HCT116 (cell line): ENCODE measurements at regions not wholly inside any gene's neighbourhood (a gene's known extent, or its start where the extent isn't known, plus 50 kb on each side); places are given as distances from the start of the nearest gene placed in this dataset.

Experiments used
- ATF3 ChIP-seq: IDR thresholded peaks from 2 replicates; pipeline ENCODE4 v1.6.1; 2012
- CBX3 ChIP-seq: IDR thresholded peaks from 2 replicates; pipeline ENCODE4 v1.6.1; 2012; ENCODE audit warnings: low read depth
- CTCF ChIP-seq, 3 experiments: fragments of 200-600 bp in 1 of 3; sonication (generic) in 1 of 3; IDR thresholded peaks in 2 of 3; conservative IDR thresholded peaks in 1 of 3; 2 replicates each; pipeline ENCODE4 v1.5.1; 2012 to 2017; ENCODE audit warnings: low read depth in 2 of 3, low read length in 2 of 3, antibody characterized with exemption in 1 of 3, borderline replicate concordance in 1 of 3, control low read depth in 1 of 3, mild to moderate bottlenecking in 1 of 3, mixed read lengths in 1 of 3, mixed run types in 1 of 3, moderate library complexity in 1 of 3; ENCODE audit not compliant: insufficient read depth in 1 of 3
- ELF1 ChIP-seq: IDR thresholded peaks from 2 replicates; pipeline ENCODE4 v1.6.1; 2012; ENCODE audit warnings: low read depth, borderline replicate concordance
- EZH2 ChIP-seq: fragments of 200-600 bp; sonication (generic); IDR thresholded peaks from 2 replicates; pipeline ENCODE4 v1.6.1; 2017; ENCODE audit warnings: antibody characterized with exemption, mixed run types
- EZH2phosphoT487 ChIP-seq: fragments of 200-600 bp; IDR thresholded peaks from 2 replicates; pipeline ENCODE4 v1.6.1; 2018; ENCODE audit warnings: antibody characterized with exemption, borderline replicate concordance
- JUND ChIP-seq: IDR thresholded peaks from 2 replicates; pipeline ENCODE4 v1.6.1; 2012
- POLR2A ChIP-seq: IDR thresholded peaks from 2 replicates; pipeline ENCODE4 v1.7.0; 2011; ENCODE audit warnings: borderline replicate concordance; ENCODE audit not compliant: insufficient read depth, insufficient read length; ENCODE audit errors: extremely low read depth
- POLR2AphosphoS5 ChIP-seq: IDR thresholded peaks from 2 replicates; pipeline ENCODE4 v1.6.1; 2011; ENCODE audit warnings: mild to moderate bottlenecking, low read depth, low read length, moderate library complexity
- RAD21 ChIP-seq: IDR thresholded peaks from 2 replicates; pipeline ENCODE4 v1.6.1; 2012; ENCODE audit warnings: low read depth, mild to moderate bottlenecking
- REST ChIP-seq: IDR thresholded peaks from 2 replicates; pipeline ENCODE4 v1.6.1; 2012; ENCODE audit warnings: low read depth
- SP1 ChIP-seq: IDR thresholded peaks from 2 replicates; pipeline ENCODE4 v1.6.1; 2012; ENCODE audit warnings: low read depth
- YY1 ChIP-seq: IDR thresholded peaks from 2 replicates; pipeline ENCODE4 v1.6.1; 2011; ENCODE audit warnings: low read length, low read depth, moderate library complexity, mild to moderate bottlenecking; ENCODE audit not compliant: insufficient replicate concordance; ENCODE audit errors: extremely low read depth
- ZNF274 ChIP-seq: fragments of 200-500 bp; sonication (Bioruptor generic); IDR thresholded peaks from 2 replicates; pipeline ENCODE4 v1.6.1; 2014; ENCODE audit warnings: mild to moderate bottlenecking, low read depth, low read length, inconsistent platforms

- TF ChIP-seq CTCF (IDR thresholded peaks at IDR 0.05 in 2 of 3, conservative IDR thresholded peaks at IDR 0.05 in 1 of 3; ENCODE audit: borderline replicate concordance in 1 of 3, insufficient read depth in 1 of 3, low read depth in 2 of 3, low read length in 2 of 3) (no peak), POLR2A (no peak), ZNF274 (no peak), POLR2AphosphoS5 (no peak), EZH2phosphoT487 (no peak), SP1 (no peak), ELF1 (no peak), JUND (no peak), YY1 (no peak), CBX3 (no peak), REST (no peak), ATF3 (no peak), EZH2 (no peak), RAD21 (no peak)
These were observed 1219.7 kb downstream of the OLFM4 start for GRCh38 chr13:54248306-54248705.
